CD4-positive, alpha-beta T cell (primary cell): ENCODE measurements at regions not wholly inside any gene's neighbourhood (a gene's known extent, or its start where the extent isn't known, plus 50 kb on each side); places are given as distances from the start of the nearest gene placed in this dataset.

ENCODE experiments used
- ATAC-seq: fragments of 200-7000 bp; cut with Tn5 transposase; one replicate; pipeline ENCODE4 v1.10.0; 2022; ENCODE audit warnings: mild to moderate bottlenecking; ENCODE audit not compliant: poor library complexity
- CTCF ChIA-PET: fragments of 350-600 bp; sonication (Branson Sonifier 250); formaldehyde crosslinking; loops from one replicate; lab custom pipeline; 2021; ENCODE audit warnings: antibody characterized with exemption, inconsistent platforms; lab: Charles Lee
- POLR2A ChIA-PET: fragments of 350-600 bp; sonication (Branson Sonifier 250); formaldehyde crosslinking; loops from one replicate; lab custom pipeline; 2021; ENCODE audit warnings: antibody characterized with exemption, inconsistent platforms; lab: Charles Lee
- DNase-seq, 14 experiments: peaks; one replicate each; pipeline ENCODE4 v3.0.0-alpha.2; 2013 to 2020; ENCODE audit warnings: mixed read lengths in 2 of 14
- H3K27ac ChIP-seq, 2 donors: one replicate each; pipeline versions ENCODE4 v1.5.1 to v1.7.0; 2013; ENCODE audit warnings: low read length in 2 of 2, low read depth in 1 of 2, mild to moderate bottlenecking in 1 of 2
- H3K27me3 ChIP-seq, 2 experiments: 1 replicate in 1 of 2; 2 replicates in 1 of 2; pipeline versions ENCODE4 v1.6.1 to v1.7.0; 2013; ENCODE audit warnings: low read length in 2 of 2, control low read depth in 1 of 2, mild to moderate bottlenecking in 1 of 2, moderate library complexity in 1 of 2; ENCODE audit not compliant: insufficient read depth in 2 of 2, control insufficient read depth in 1 of 2
- H3K36me3 ChIP-seq: one replicate; pipeline ENCODE4 v1.6.1; 2013; ENCODE audit warnings: low read length, control low read depth; ENCODE audit not compliant: insufficient read depth
- H3K4me1 ChIP-seq: one replicate; pipeline ENCODE4 v1.6.1; 2013; ENCODE audit warnings: low read length, control low read depth; ENCODE audit not compliant: insufficient read depth
- H3K4me3 ChIP-seq: one replicate; pipeline ENCODE4 v1.5.1; 2013; ENCODE audit warnings: mild to moderate bottlenecking, low read length, moderate library complexity
- H3K9me3 ChIP-seq, 2 experiments: 1 replicate in 1 of 2; 2 replicates in 1 of 2; pipeline versions ENCODE4 v1.6.1 to v1.7.0; 2013; ENCODE audit warnings: low read length in 2 of 2, mild to moderate bottlenecking in 2 of 2, control low read depth in 1 of 2, moderate library complexity in 1 of 2; ENCODE audit not compliant: control insufficient read depth in 1 of 2, insufficient read depth in 1 of 2
- H3K27ac Mint-ChIP-seq: one replicate; pipeline ENCODE4 v1.8.0; 2020; ENCODE audit warnings: mixed read lengths
- H3K27me3 Mint-ChIP-seq: one replicate; pipeline ENCODE4 v1.8.0; 2021; ENCODE audit warnings: mixed read lengths
- H3K36me3 Mint-ChIP-seq: one replicate; pipeline ENCODE4 v1.8.0; 2021; ENCODE audit warnings: low read depth, mixed read lengths
- H3K4me1 Mint-ChIP-seq: one replicate; pipeline ENCODE4 v1.8.0; 2021; ENCODE audit warnings: low read depth, mixed read lengths
- H3K4me3 Mint-ChIP-seq: one replicate; pipeline ENCODE4 v1.8.0; 2020; ENCODE audit warnings: mild to moderate bottlenecking, mixed read lengths
- H3K9me3 Mint-ChIP-seq: one replicate; pipeline ENCODE4 v1.8.0; 2020; ENCODE audit warnings: mixed read lengths
- CTCF ChIP-seq: fragments of 200-600 bp; IDR thresholded peaks from one replicate; pipeline ENCODE4 v1.8.0; 2022; ENCODE audit warnings: antibody characterized with exemption, mild to moderate bottlenecking
- intact Hi-C, 2 experiments: fragments of 100-400 bp; cut with DNase I in 1 of 2; cut with micrococcal nuclease in 1 of 2; formaldehyde crosslinking; loops; one replicate each; pipeline versions ENCODE4 v1.15.1 to v1.9.0; 2023 to 2025; cut with DNase I, micrococcal nuclease

GRCh38 chr16:86095131-86095752, 196.3 kb downstream of the IRF8 start:
- intact Hi-C loops = no loop called here
- Mint-ChIP-seq H3K27me3 (peaks cover 5% of the 10 kb centered on the region), H3K4me1 (no peaks in the 10 kb centered on the region), H3K4me3 (no peak overlapping the region), H3K9me3 (no peaks in the 10 kb centered on the region), H3K36me3 (no peaks in the 10 kb centered on the region), H3K27ac (no peak overlapping the region)
- Histone ChIP-seq H3K27ac (no peak overlapping the region), H3K4me3 (no peak overlapping the region), H3K9me3 (no peaks in the 10 kb centered on the region), H3K36me3 (no peaks in the 10 kb centered on the region), H3K27me3 (no peaks in the 10 kb centered on the region), H3K4me1 (no peaks in the 10 kb centered on the region)
- CTCF ChIA-PET = no interaction called here
- no peak for ATAC-seq
- no peak for DNase-seq
- TF ChIP-seq CTCF = no peak
- POLR2A ChIA-PET = no interaction called here

- H3K4me1 Mint-ChIP-seq = no peaks in the 10 kb centered on the region
- ATAC-seq (no peak), DNase-seq (no peak)
- no peak for TF ChIP-seq CTCF
- ChIA-PET CTCF (no interaction called here), POLR2A (no interaction called here)
- no peaks in the 10 kb centered on the region for H3K9me3 ChIP-seq
- H3K36me3 Mint-ChIP-seq = no peaks in the 10 kb centered on the region
- no peaks in the 10 kb centered on the region for H3K27me3 ChIP-seq
- H3K27ac ChIP-seq = no peak overlapping the region
- no peaks in the 10 kb centered on the region for H3K9me3 Mint-ChIP-seq
- H3K4me3 ChIP-seq = no peak overlapping the region
- H3K4me1 ChIP-seq = no peaks in the 10 kb centered on the region
- H3K4me3 Mint-ChIP-seq = no peak overlapping the region
- intact Hi-C loops = no loop called here
- no peak overlapping the region for H3K27ac Mint-ChIP-seq
- H3K27me3 Mint-ChIP-seq = peaks cover 5% of the 10 kb centered on the region
- no peaks in the 10 kb centered on the region for H3K36me3 ChIP-seq
Measured at GRCh38 chr16:86095906-86096485, 197.0 kb downstream of the IRF8 start.

- Mint-ChIP-seq H3K4me3 (no peak overlapping the region), H3K4me1 (no peaks in the 10 kb centered on the region), H3K9me3 (no peaks in the 10 kb centered on the region), H3K36me3 (no peaks in the 10 kb centered on the region), H3K27ac (no peak overlapping the region), H3K27me3 (peaks cover 5% of the 10 kb centered on the region)
- Histone ChIP-seq H3K27me3 (no peaks in the 10 kb centered on the region), H3K4me3 (no peak overlapping the region), H3K36me3 (no peaks in the 10 kb centered on the region), H3K9me3 (no peaks in the 10 kb centered on the region), H3K27ac (no peak overlapping the region), H3K4me1 (no peaks in the 10 kb centered on the region)
- ChIA-PET POLR2A (no interaction called here), CTCF (no interaction called here)
- DNase-seq (no peak), ATAC-seq (no peak)
- intact Hi-C loops = no loop called here
- no peak for TF ChIP-seq CTCF
Measured at GRCh38 chr16:86096850-86097249, 197.9 kb downstream of the IRF8 start.
